SK-MEL-5 (cell line): ENCODE measurements at regions not wholly inside any gene's neighbourhood (a gene's known extent, or its start where the extent isn't known, plus 50 kb on each side); places are given as distances from the start of the nearest gene placed in this dataset.

Source experiments
- DNase-seq: peaks from one replicate; pipeline ENCODE4 v3.0.0-alpha.2; 2016; ENCODE audit warnings: low read depth, low spot score
- in situ Hi-C: cut with HindIII; loops from 2 replicates; pipeline ENCODE4 v1.10.0; 2016; ENCODE audit warnings: low sequenced_read_pairs, high pct_unique_total_duplicates, low pct_unique_long_range_greater_than_20kb

DNA sequence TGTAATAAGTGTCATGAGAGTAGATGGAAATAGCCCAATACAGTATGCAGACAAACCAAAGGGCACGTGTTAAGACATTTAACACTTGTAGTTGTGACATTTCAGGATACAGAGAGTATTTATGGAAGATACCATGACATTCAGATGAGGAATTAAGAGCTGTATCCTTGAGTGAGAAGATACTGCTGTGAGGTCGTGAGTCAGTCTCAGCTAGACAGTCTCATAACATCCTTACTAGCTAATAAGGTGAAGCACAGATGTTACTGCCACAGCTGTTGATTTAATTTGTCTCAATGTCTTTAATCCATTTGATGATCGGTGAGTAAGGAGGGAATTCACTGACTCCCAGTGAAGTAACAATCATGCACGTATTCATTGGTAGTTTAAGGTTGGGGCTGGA lies 288.0 kb upstream of the AKR1E2 start:
- in situ Hi-C loops: no loop called here

GRCh38 chr10:4535521-4535920 lies 290.5 kb upstream of the AKR1E2 start:
- DNase-seq: no peak
- in situ Hi-C loops: no loop called here

More for the DNA sequence above, 288.0 kb upstream of the AKR1E2 start:
- DNase-seq: no peak

DNA sequence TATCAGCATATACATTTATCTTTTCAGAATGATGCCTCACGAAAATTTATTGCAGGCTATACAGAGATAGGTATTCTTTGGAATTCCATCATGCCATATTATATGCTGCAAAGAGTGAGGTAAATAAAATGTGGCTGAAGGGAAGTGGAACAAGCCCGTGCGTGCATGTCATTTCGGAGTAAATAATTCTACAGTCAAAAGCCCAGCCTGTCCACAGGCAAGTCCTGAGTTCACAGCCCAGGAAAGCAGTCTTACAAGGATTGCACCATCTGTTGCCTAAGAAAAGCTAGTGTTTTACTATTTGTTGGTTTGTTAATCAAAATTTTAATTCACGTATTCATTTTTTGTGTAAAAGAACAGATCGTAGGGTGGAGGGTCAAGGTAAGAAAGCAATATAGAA lies 292.4 kb upstream of the AKR1E2 start:
- in situ Hi-C loops: no loop called here
- no peak for DNase-seq

GRCh38 chr10:4532976-4533375 lies 293.0 kb upstream of the AKR1E2 start:
- DNase-seq: no peak
- in situ Hi-C loops: no loop called here

GRCh38 chr10:4532467-4532866 lies 293.5 kb upstream of the AKR1E2 start:
- in situ Hi-C loops: no loop called here
- no peak for DNase-seq

GRCh38 chr10:4532011-4532410 lies 294.0 kb upstream of the AKR1E2 start:
- in situ Hi-C loops: no loop called here
- no peak for DNase-seq

- no peak for DNase-seq
- in situ Hi-C loops: no loop called here
Observed at GRCh38 chr10:4529266-4529665, 296.7 kb upstream of the AKR1E2 start.

- peak; percentile 2 for DNase-seq
- in situ Hi-C loops: no loop called here
Observed at GRCh38 chr10:4527281-4527970, 298.6 kb upstream of the AKR1E2 start.

- no peak for DNase-seq
- in situ Hi-C loops: no loop called here
Observed at GRCh38 chr10:4526311-4526731, 299.7 kb upstream of the AKR1E2 start.

DNA sequence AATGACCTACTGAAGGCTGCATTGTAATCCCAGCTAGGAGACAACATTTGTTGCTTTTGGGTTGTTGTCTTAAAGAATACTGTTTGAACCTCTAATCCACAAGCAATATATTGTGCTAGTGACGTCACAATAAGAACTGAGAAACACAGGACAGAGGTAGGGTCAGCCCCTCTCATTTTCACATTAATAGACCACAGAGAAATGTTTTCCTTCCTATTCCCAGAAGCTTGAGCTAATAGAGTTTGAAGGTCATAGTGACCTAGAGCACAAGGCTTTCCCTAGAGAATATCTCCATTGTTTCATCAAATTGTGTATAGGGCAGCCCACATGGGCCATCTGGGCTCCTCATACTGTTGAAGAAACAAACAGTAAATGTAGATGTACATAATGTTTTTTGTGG lies 300.9 kb upstream of the AKR1E2 start:
- in situ Hi-C loops: no loop called here
- DNase-seq: no peak

DNA sequence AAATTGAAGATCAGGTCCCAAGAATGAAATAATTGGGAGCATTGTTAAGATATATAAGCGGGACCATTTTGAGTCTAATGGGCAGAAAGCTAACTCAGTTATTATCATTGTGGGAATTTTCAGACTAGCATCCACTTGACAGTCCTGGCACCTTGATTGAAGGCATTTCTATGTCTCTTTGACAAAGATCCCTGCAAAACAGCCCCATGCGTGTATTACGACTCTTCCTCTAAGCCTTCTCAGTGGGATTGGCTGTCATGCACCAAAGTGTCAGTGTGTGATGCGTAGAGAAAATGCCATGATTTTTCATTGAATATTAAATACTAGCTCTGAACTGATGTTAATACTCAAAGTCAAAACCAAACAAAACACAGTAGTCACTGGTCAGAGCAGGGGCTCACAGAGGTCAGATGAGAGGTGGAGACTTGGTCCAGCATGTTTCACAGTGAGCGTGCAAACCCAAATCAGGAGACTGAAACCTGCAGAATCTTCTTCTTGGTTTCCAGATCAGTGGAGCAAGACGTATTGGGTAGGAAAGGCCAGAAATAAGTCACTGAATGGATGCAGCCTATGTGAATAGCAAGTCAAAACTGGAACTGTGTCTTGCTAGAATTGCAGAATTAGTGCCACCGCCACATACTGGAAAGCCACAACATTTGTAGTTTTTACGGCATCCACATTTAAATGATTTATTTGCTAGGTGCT lies 303.6 kb upstream of the AKR1E2 start:
- in situ Hi-C loops: no loop called here
- no peak for DNase-seq

GRCh38 chr10:4519658-4520402 lies 306.2 kb upstream of the AKR1E2 start:
- peak; percentile 0 for DNase-seq
- in situ Hi-C loops: no loop called here

DNA sequence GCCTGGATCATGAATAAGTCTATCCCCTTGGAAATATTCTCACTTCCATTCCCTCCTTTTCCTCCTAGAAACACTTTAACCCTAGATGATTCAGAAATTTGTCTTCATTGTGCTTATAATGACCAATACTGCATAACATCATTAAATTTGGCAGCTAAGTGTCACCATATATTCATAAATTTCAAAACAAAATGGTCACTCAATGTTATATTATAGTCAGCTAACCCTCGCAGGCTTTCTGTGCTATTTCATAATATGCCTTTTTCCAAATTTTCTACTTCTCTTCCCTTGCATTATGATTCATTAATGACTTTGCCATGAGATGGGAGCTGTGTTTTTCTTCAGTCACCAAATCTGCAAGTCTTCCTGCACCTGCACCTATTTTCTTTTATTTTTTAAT lies 308.3 kb upstream of the AKR1E2 start:
- DNase-seq: no peak
- in situ Hi-C loops: no loop called here

- in situ Hi-C loops: no loop called here
- DNase-seq: no peak
Observed at GRCh38 chr10:4515721-4516120, 310.3 kb upstream of the AKR1E2 start.

- in situ Hi-C loops: no loop called here
- DNase-seq: no peak
Observed at GRCh38 chr10:4514445-4515108, 311.4 kb upstream of the AKR1E2 start.

- peak; percentile 58 for DNase-seq
- in situ Hi-C loops: no loop called here
Observed at GRCh38 chr10:4512671-4513240, 313.3 kb upstream of the AKR1E2 start.

DNA sequence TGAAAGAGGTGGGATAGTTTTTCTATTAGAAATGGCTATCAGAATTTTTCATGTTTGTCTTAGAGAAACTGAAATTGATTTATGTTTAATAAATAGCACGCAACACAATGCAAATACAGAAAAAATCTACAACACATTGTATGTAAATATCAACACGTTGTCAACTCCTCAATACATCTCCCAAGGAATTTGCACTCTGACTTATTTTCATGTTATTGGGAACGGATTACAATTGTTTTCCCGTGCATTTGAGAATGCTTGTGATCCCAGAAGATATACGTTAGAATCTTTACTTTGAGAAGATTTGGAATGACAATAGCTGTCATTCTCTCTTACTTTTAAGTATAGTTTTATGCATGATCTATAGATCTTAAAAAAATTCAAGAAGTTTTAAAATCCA lies 313.8 kb upstream of the AKR1E2 start:
- in situ Hi-C loops: no loop called here
- DNase-seq: no peak

GRCh38 chr10:4511509-4511908 lies 314.5 kb upstream of the AKR1E2 start:
- in situ Hi-C loops: no loop called here
- no peak for DNase-seq
